Stimulated activated CD4-positive, alpha-beta T cell treated with anti-CD3 and anti-CD28 coated beads, TNF-alpha, amount 100 ng/mL, for 24 hours (primary cell): ENCODE measurements at regions not wholly inside any gene's neighbourhood (a gene's known extent, or its start where the extent isn't known, plus 50 kb on each side); places are given as distances from the start of the nearest gene placed in this dataset.

Source experiments
- DNase-seq, 3 experiments: peaks; one replicate each; pipeline ENCODE4 v3.0.0-alpha.2; 2020; ENCODE audit warnings: low read depth in 3 of 3

GRCh38 chr11:11756718-11757117 is 85.1 kb upstream of the USP47 start:
- DNase-seq: no peak

- no peak for DNase-seq
Observed at GRCh38 chr11:11755871-11756270, 85.9 kb upstream of the USP47 start.

GRCh38 chr11:11752679-11753078 is 89.1 kb upstream of the USP47 start:
- DNase-seq: no peak

- no peak for DNase-seq
Observed at GRCh38 chr11:11750017-11750878, 91.5 kb upstream of the USP47 start.

GRCh38 chr11:11748706-11749365 is 92.9 kb upstream of the USP47 start:
- no peak for DNase-seq

GRCh38 chr11:11747570-11747969 is 94.2 kb upstream of the USP47 start:
- DNase-seq: no peak

- no peak for DNase-seq
Observed at GRCh38 chr11:11746449-11746848, 95.3 kb upstream of the USP47 start.

GRCh38 chr11:11743216-11743615 is 98.6 kb upstream of the USP47 start:
- no peak for DNase-seq

GRCh38 chr11:11742486-11742885 is 99.3 kb upstream of the USP47 start:
- DNase-seq: no peak

GRCh38 chr11:11740836-11741235 is 100.9 kb upstream of the USP47 start:
- no peak for DNase-seq

- no peak for DNase-seq
Observed at GRCh38 chr11:11740073-11740702, 101.6 kb upstream of the USP47 start.

GRCh38 chr11:11738370-11738769 is 103.4 kb upstream of the USP47 start:
- DNase-seq: no peak

- DNase-seq: no peak
Observed at GRCh38 chr11:11735586-11735985, 106.2 kb upstream of the USP47 start.

- no peak for DNase-seq
Observed at GRCh38 chr11:11733246-11733747, 108.5 kb upstream of the USP47 start.

- no peak for DNase-seq
Observed at GRCh38 chr11:11732116-11732515, 109.7 kb upstream of the USP47 start.

GRCh38 chr11:11731311-11732083 is 109.7 kb upstream of the GALNT18 start:
- DNase-seq: no peak

GRCh38 chr11:11728386-11728785 is 106.6 kb upstream of the GALNT18 start:
- no peak for DNase-seq

- no peak for DNase-seq
Observed at GRCh38 chr11:11725438-11725837, 103.6 kb upstream of the GALNT18 start.

- no peak for DNase-seq
Observed at GRCh38 chr11:11724994-11725393, 103.2 kb upstream of the GALNT18 start.

- DNase-seq: no peak
Observed at GRCh38 chr11:11722861-11723260, 101.1 kb upstream of the GALNT18 start.

GRCh38 chr11:11722246-11722645 is 100.4 kb upstream of the GALNT18 start:
- no peak for DNase-seq

- no peak for DNase-seq
Observed at GRCh38 chr11:11718511-11718910, 96.7 kb upstream of the GALNT18 start.
